RKO (cell line): ENCODE measurements at regions not wholly inside any gene's neighbourhood (a gene's known extent, or its start where the extent isn't known, plus 50 kb on each side); places are given as distances from the start of the nearest gene placed in this dataset.
"Not testable (repeated sequence)": the region's sequence is repeated elsewhere in the genome, so short reads cannot be mapped to it uniquely, and the experiment has no call there.

Source experiments
- DNase-seq: peaks from one replicate; pipeline ENCODE4 v3.0.0-alpha.2; 2016; ENCODE audit warnings: low spot score

- DNase-seq, result no peak
These were observed 67.2 kb downstream of the BUB3 start for GRCh38 chr10:123221418-123221817.

- DNase-seq, result no peak
These were observed 68.6 kb downstream of the BUB3 start for GRCh38 chr10:123222832-123223231.

GRCh38 chr10:123227706-123228105, 73.5 kb downstream of the BUB3 start:
- DNase-seq, result no peak

GRCh38 chr10:123229927-123230630, 75.9 kb downstream of the BUB3 start:
- no peak for DNase-seq

GRCh38 chr10:123232879-123233278, 78.7 kb downstream of the BUB3 start:
- not testable (repeated sequence) for DNase-seq

GRCh38 chr10:123235014-123235413, 80.8 kb downstream of the BUB3 start:
- not testable (repeated sequence) for DNase-seq

GRCh38 chr10:123236126-123236525, 81.9 kb downstream of the BUB3 start:
- DNase-seq, result no peak

- no peak for DNase-seq
These were observed 86.0 kb downstream of the BUB3 start for GRCh38 chr10:123240250-123240649.

GRCh38 chr10:123240776-123241175, 86.6 kb downstream of the BUB3 start:
- no peak for DNase-seq

GRCh38 chr10:123241391-123242141, 87.4 kb downstream of the BUB3 start:
- no peak for DNase-seq

GRCh38 chr10:123244747-123245146, 90.5 kb downstream of the BUB3 start:
- DNase-seq, result no peak

GRCh38 chr10:123245264-123245663, 91.1 kb downstream of the BUB3 start:
- no peak for DNase-seq

- DNase-seq, result no peak
These were observed 95.7 kb downstream of the BUB3 start for GRCh38 chr10:123249894-123250293.

- DNase-seq, result no peak
These were observed 96.4 kb downstream of the BUB3 start for GRCh38 chr10:123250640-123251039.

- DNase-seq, result no peak
These were observed 98.6 kb downstream of the BUB3 start for GRCh38 chr10:123252779-123253178.

- not testable (repeated sequence) for DNase-seq
These were observed 100.1 kb downstream of the BUB3 start for GRCh38 chr10:123254343-123254742.

- no peak for DNase-seq
These were observed 103.8 kb downstream of the BUB3 start for GRCh38 chr10:123257904-123258456.

GRCh38 chr10:123259081-123259480, 104.9 kb downstream of the BUB3 start:
- no peak for DNase-seq

GRCh38 chr10:123259791-123260190, 105.6 kb downstream of the BUB3 start:
- no peak for DNase-seq

GRCh38 chr10:123262456-123262855, 108.3 kb downstream of the BUB3 start:
- no peak for DNase-seq

- no peak for DNase-seq
These were observed 112.8 kb downstream of the BUB3 start for GRCh38 chr10:123266971-123267370.

- DNase-seq, result no peak
These were observed 114.9 kb downstream of the BUB3 start for GRCh38 chr10:123269017-123269552.

GRCh38 chr10:123269675-123270074, 115.5 kb downstream of the BUB3 start:
- no peak for DNase-seq
